ENCODE measurements at regions not wholly inside any gene's neighbourhood (a gene's known extent, or its start where the extent isn't known, plus 50 kb on each side); places are given as distances from the start of the nearest gene placed in this dataset.

GRCh38 chr5:155492191-155492590 lies 478.6 kb downstream of the KIF4B start:
- H3K4me3 ChIP-seq = no peak overlapping the region
- H3K27ac ChIP-seq = no peak overlapping the region
- H3K27me3 ChIP-seq (ENCODE audit: insufficient read depth in 3 of 3, low read length in 2 of 3) = no peaks in the 10 kb centered on the region
- ATAC-seq (no peak), DNase-seq (no peak)
- WGBS, 3 donors = 43 to 51% (median 50%) methylated on average over 2 of the region's 2 CpGs
- no peak for TF ChIP-seq CTCF (IDR thresholded peaks at IDR 0.05)
- no peaks in the 10 kb centered on the region for H3K4me1 ChIP-seq
- H3K9me3 ChIP-seq = no peaks in the 10 kb centered on the region
- intact Hi-C loops (cut with DNase I) = no loop called here
- H3K36me3 ChIP-seq (ENCODE audit: insufficient read depth in 1 of 2, low read depth in 1 of 2) = no peaks in the 10 kb centered on the region

- Histone ChIP-seq H3K4me3 (no peak overlapping the region), H3K27ac (no peak overlapping the region), H3K36me3 (ENCODE audit: insufficient read depth in 1 of 2, low read depth in 1 of 2) (no peaks in the 10 kb centered on the region), H3K4me1 (no peaks in the 10 kb centered on the region), H3K27me3 (ENCODE audit: insufficient read depth in 3 of 3, low read length in 2 of 3) (no peaks in the 10 kb centered on the region), H3K9me3 (no peaks in the 10 kb centered on the region)
- no peak for DNase-seq
- intact Hi-C loops (cut with DNase I) = no loop called here
- 57 to 76% (median 64%) methylated on average over 1 of the region's 1 CpG for WGBS, 3 donors
- no peak for TF ChIP-seq CTCF (IDR thresholded peaks at IDR 0.05)
- ATAC-seq = no peak
These were observed 491.1 kb downstream of the KIF4B start for GRCh38 chr5:155504606-155505005.

DNA sequence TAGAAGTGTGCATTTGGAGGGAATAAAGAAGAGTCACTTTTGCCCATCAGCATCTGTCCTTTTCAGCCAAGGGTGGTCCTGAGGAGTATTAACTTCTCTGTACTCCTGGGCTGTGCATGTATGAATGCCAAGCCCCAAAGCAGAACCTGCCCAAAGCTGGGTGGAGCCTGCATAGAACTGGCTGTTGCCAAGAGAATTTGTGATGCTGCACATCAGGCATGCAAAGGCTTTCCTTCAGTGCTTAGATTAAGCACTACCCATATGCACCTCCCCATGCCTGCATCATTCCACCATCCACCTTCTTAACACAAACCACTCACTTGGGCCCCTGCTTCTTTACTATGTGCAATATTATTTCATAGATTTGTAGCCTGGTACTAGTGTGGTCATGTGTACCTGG lies 493.8 kb downstream of the KIF4B start:
- intact Hi-C loops (cut with DNase I) = no loop called here
- DNase-seq = no peak

DNA sequence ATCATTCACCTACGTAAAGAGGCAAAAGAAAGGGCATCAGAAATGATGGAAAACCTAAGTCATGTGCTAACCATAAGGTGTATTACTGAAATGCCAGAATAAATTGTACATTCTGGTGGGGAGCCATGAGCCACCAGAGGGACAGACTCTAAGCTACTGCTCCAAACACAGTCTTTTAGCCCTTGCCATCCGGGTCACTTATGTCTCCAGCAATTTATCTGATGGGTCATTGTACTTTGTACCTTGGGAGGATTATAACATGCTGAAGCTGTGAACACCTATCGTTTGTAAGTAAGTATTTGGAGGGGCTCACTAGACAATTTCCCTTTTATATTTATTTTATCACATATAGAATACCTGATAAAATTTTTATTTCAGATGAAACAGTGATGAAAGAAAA lies 495.1 kb downstream of the KIF4B start:
- Histone ChIP-seq H3K27me3 (ENCODE audit: insufficient read depth in 3 of 3, low read length in 2 of 3) (no peaks in the 10 kb centered on the region), H3K36me3 (ENCODE audit: insufficient read depth in 1 of 2, low read depth in 1 of 2) (no peaks in the 10 kb centered on the region), H3K4me1 (no peaks in the 10 kb centered on the region), H3K27ac (no peak overlapping the region), H3K9me3 (no peaks in the 10 kb centered on the region), H3K4me3 (no peak overlapping the region)
- WGBS, 3 donors = 78 to 83% (median 81%) methylated on average over 3 of the region's 3 CpGs
- no peak for TF ChIP-seq CTCF (IDR thresholded peaks at IDR 0.05)
- intact Hi-C loops (cut with DNase I) = no loop called here
- no peak for ATAC-seq
- no peak for DNase-seq

More for the DNA sequence above, 493.8 kb downstream of the KIF4B start:
- no peak for ATAC-seq
- no peak for TF ChIP-seq CTCF (IDR thresholded peaks at IDR 0.05)
- Histone ChIP-seq H3K4me1 (no peaks in the 10 kb centered on the region), H3K9me3 (no peaks in the 10 kb centered on the region), H3K36me3 (ENCODE audit: insufficient read depth in 1 of 2, low read depth in 1 of 2) (no peaks in the 10 kb centered on the region), H3K27ac (no peak overlapping the region), H3K4me3 (no peak overlapping the region), H3K27me3 (ENCODE audit: insufficient read depth in 3 of 3, low read length in 2 of 3) (no peaks in the 10 kb centered on the region)

GRCh38 chr5:155512329-155512728 lies 498.8 kb downstream of the KIF4B start:
- ATAC-seq (no peak), DNase-seq (no peak)
- no peaks in the 10 kb centered on the region for H3K4me1 ChIP-seq
- intact Hi-C loops (cut with DNase I) = no loop called here
- H3K27me3 ChIP-seq (ENCODE audit: insufficient read depth in 3 of 3, low read length in 2 of 3) = no peaks in the 10 kb centered on the region
- no peaks in the 10 kb centered on the region for H3K9me3 ChIP-seq
- WGBS, 3 donors = 60 to 70% (median 63%) methylated on average over 1 of the region's 1 CpG
- no peak overlapping the region for H3K27ac ChIP-seq
- no peak for TF ChIP-seq CTCF (IDR thresholded peaks at IDR 0.05)
- no peak overlapping the region for H3K4me3 ChIP-seq
- H3K36me3 ChIP-seq (ENCODE audit: insufficient read depth in 1 of 2, low read depth in 1 of 2) = no peaks in the 10 kb centered on the region
